ENCODE measurements at regions not wholly inside any gene's neighbourhood (a gene's known extent, or its start where the extent isn't known, plus 50 kb on each side); places are given as distances from the start of the nearest gene placed in this dataset.
"Not testable (repeated sequence)": the region's sequence is repeated elsewhere in the genome, so short reads cannot be mapped to it uniquely, and the experiment has no call there.

GRCh38 chr17:74133740-74134139 is 69.7 kb upstream of the RPL38 start:
- Mint-ChIP-seq H3K27ac (no peak overlapping the region), H3K9me3 (peaks cover 4% of the 10 kb centered on the region), H3K4me3 (no peak overlapping the region), H3K27me3 (ENCODE audit: low read depth) (peaks cover 10% of the 10 kb centered on the region), H3K36me3 (ENCODE audit: low read depth) (no peaks in the 10 kb centered on the region), H3K4me1 (ENCODE audit: low read depth) (no peaks in the 10 kb centered on the region)
- DNase-seq (ENCODE audit: low spot score): no peak

GRCh38 chr17:74134234-74134633 is 69.2 kb upstream of the RPL38 start:
- H3K9me3 Mint-ChIP-seq; H3K4me3 Mint-ChIP-seq; H3K4me1 Mint-ChIP-seq (ENCODE audit: low read depth); H3K36me3 Mint-ChIP-seq (ENCODE audit: low read depth); DNase-seq (ENCODE audit: low spot score); H3K27ac Mint-ChIP-seq; H3K27me3 Mint-ChIP-seq (ENCODE audit: low read depth): not testable (repeated sequence)

GRCh38 chr17:74134991-74135390 is 68.5 kb upstream of the RPL38 start:
- Mint-ChIP-seq H3K9me3 (peaks cover 8% of the 10 kb centered on the region), H3K27me3 (ENCODE audit: low read depth) (peaks cover 10% of the 10 kb centered on the region), H3K4me1 (ENCODE audit: low read depth) (no peaks in the 10 kb centered on the region), H3K36me3 (ENCODE audit: low read depth) (no peaks in the 10 kb centered on the region), H3K27ac (no peak overlapping the region), H3K4me3 (no peak overlapping the region)
- no peak for DNase-seq (ENCODE audit: low spot score)

GRCh38 chr17:74135391-74136167 is 67.9 kb upstream of the RPL38 start:
- H3K4me3 Mint-ChIP-seq: no peak overlapping the region
- no peaks in the 10 kb centered on the region for H3K4me1 Mint-ChIP-seq (ENCODE audit: low read depth)
- peaks cover 10% of the 10 kb centered on the region for H3K27me3 Mint-ChIP-seq (ENCODE audit: low read depth)
- H3K36me3 Mint-ChIP-seq (ENCODE audit: low read depth): no peaks in the 10 kb centered on the region
- H3K27ac Mint-ChIP-seq: no peak overlapping the region
- DNase-seq (ENCODE audit: low spot score): no peak
- H3K9me3 Mint-ChIP-seq: peaks cover 8% of the 10 kb centered on the region

- H3K27me3 Mint-ChIP-seq (ENCODE audit: low read depth): peaks cover 10% of the 10 kb centered on the region
- no peak for DNase-seq (ENCODE audit: low spot score)
- H3K4me3 Mint-ChIP-seq: no peak overlapping the region
These were observed 66.1 kb upstream of the RPL38 start for GRCh38 chr17:74137416-74137815.

GRCh38 chr17:74139120-74139519 is 64.4 kb upstream of the RPL38 start:
- no peak overlapping the region for H3K27ac Mint-ChIP-seq
- H3K27me3 Mint-ChIP-seq (ENCODE audit: low read depth): peaks cover 10% of the 10 kb centered on the region
- H3K9me3 Mint-ChIP-seq: peaks cover 36% of the 10 kb centered on the region
- no peaks in the 10 kb centered on the region for H3K36me3 Mint-ChIP-seq (ENCODE audit: low read depth)
- no peak overlapping the region for H3K4me3 Mint-ChIP-seq
- no peaks in the 10 kb centered on the region for H3K4me1 Mint-ChIP-seq (ENCODE audit: low read depth)
- DNase-seq (ENCODE audit: low spot score): no peak

More at GRCh38 chr17:74137416-74137815, 66.1 kb upstream of the RPL38 start:
- no peaks in the 10 kb centered on the region for H3K36me3 Mint-ChIP-seq (ENCODE audit: low read depth)
- H3K9me3 Mint-ChIP-seq: peaks cover 19% of the 10 kb centered on the region
- no peaks in the 10 kb centered on the region for H3K4me1 Mint-ChIP-seq (ENCODE audit: low read depth)
- H3K27ac Mint-ChIP-seq: no peak overlapping the region

- no peak for DNase-seq (ENCODE audit: low spot score)
- Mint-ChIP-seq H3K27me3 (ENCODE audit: low read depth) (peaks cover 10% of the 10 kb centered on the region), H3K4me3 (no peak overlapping the region), H3K4me1 (ENCODE audit: low read depth) (no peaks in the 10 kb centered on the region), H3K36me3 (ENCODE audit: low read depth) (no peaks in the 10 kb centered on the region), H3K9me3 (peaks cover 43% of the 10 kb centered on the region), H3K27ac (no peak overlapping the region)
These were observed 63.2 kb upstream of the RPL38 start for GRCh38 chr17:74140282-74140681.

GRCh38 chr17:74141612-74142011 is 61.9 kb upstream of the RPL38 start:
- H3K36me3 Mint-ChIP-seq (ENCODE audit: low read depth): no peaks in the 10 kb centered on the region
- H3K4me1 Mint-ChIP-seq (ENCODE audit: low read depth): no peaks in the 10 kb centered on the region
- H3K9me3 Mint-ChIP-seq: peaks cover 43% of the 10 kb centered on the region
- H3K27me3 Mint-ChIP-seq (ENCODE audit: low read depth): peaks cover 9% of the 10 kb centered on the region
- no peak for DNase-seq (ENCODE audit: low spot score)
- H3K27ac Mint-ChIP-seq: no peak overlapping the region
- no peak overlapping the region for H3K4me3 Mint-ChIP-seq

- H3K27ac Mint-ChIP-seq; H3K4me1 Mint-ChIP-seq (ENCODE audit: low read depth); DNase-seq (ENCODE audit: low spot score); H3K4me3 Mint-ChIP-seq; H3K27me3 Mint-ChIP-seq (ENCODE audit: low read depth); H3K36me3 Mint-ChIP-seq (ENCODE audit: low read depth): not testable (repeated sequence)
- H3K9me3 Mint-ChIP-seq: peaks cover 43% of the 10 kb centered on the region
These were observed 60.2 kb upstream of the RPL38 start for GRCh38 chr17:74143318-74143717.

GRCh38 chr17:74145756-74146155 is 57.7 kb upstream of the RPL38 start:
- no peak overlapping the region for H3K4me3 Mint-ChIP-seq
- H3K27ac Mint-ChIP-seq: no peak overlapping the region
- H3K4me1 Mint-ChIP-seq (ENCODE audit: low read depth): no peaks in the 10 kb centered on the region
- H3K9me3 Mint-ChIP-seq: peaks cover 35% of the 10 kb centered on the region
- no peak for DNase-seq (ENCODE audit: low spot score)
- H3K36me3 Mint-ChIP-seq (ENCODE audit: low read depth): no peaks in the 10 kb centered on the region
- peaks cover 3% of the 10 kb centered on the region for H3K27me3 Mint-ChIP-seq (ENCODE audit: low read depth)

- Mint-ChIP-seq H3K9me3 (peaks cover 35% of the 10 kb centered on the region), H3K27ac (no peak overlapping the region), H3K36me3 (ENCODE audit: low read depth) (no peaks in the 10 kb centered on the region), H3K27me3 (ENCODE audit: low read depth) (peaks cover 3% of the 10 kb centered on the region), H3K4me1 (ENCODE audit: low read depth) (no peaks in the 10 kb centered on the region), H3K4me3 (no peak overlapping the region)
- no peak for DNase-seq (ENCODE audit: low spot score)
These were observed 57.3 kb upstream of the RPL38 start for GRCh38 chr17:74146196-74146595.

GRCh38 chr17:74147056-74147835 is 56.2 kb upstream of the RPL38 start:
- DNase-seq (ENCODE audit: low spot score): no peak
- Mint-ChIP-seq H3K4me1 (ENCODE audit: low read depth) (no peaks in the 10 kb centered on the region), H3K4me3 (no peak overlapping the region), H3K27me3 (ENCODE audit: low read depth) (peaks cover 3% of the 10 kb centered on the region), H3K36me3 (ENCODE audit: low read depth) (no peaks in the 10 kb centered on the region), H3K27ac (no peak overlapping the region), H3K9me3 (peaks cover 26% of the 10 kb centered on the region)

- H3K4me1 Mint-ChIP-seq (ENCODE audit: low read depth): no peaks in the 10 kb centered on the region
- no peak overlapping the region for H3K4me3 Mint-ChIP-seq
- peaks cover 3% of the 10 kb centered on the region for H3K27me3 Mint-ChIP-seq (ENCODE audit: low read depth)
- no peaks in the 10 kb centered on the region for H3K36me3 Mint-ChIP-seq (ENCODE audit: low read depth)
- no peak for DNase-seq (ENCODE audit: low spot score)
- no peak overlapping the region for H3K27ac Mint-ChIP-seq
- peaks cover 19% of the 10 kb centered on the region for H3K9me3 Mint-ChIP-seq
These were observed 55.5 kb upstream of the RPL38 start for GRCh38 chr17:74147966-74148365.

- Mint-ChIP-seq H3K27me3 (ENCODE audit: low read depth) (peaks cover 3% of the 10 kb centered on the region), H3K4me1 (ENCODE audit: low read depth) (no peaks in the 10 kb centered on the region), H3K4me3 (no peak overlapping the region), H3K27ac (no peak overlapping the region), H3K36me3 (ENCODE audit: low read depth) (no peaks in the 10 kb centered on the region), H3K9me3 (peaks cover 14% of the 10 kb centered on the region)
- DNase-seq (ENCODE audit: low spot score): no peak
These were observed 55.0 kb upstream of the RPL38 start for GRCh38 chr17:74148446-74148845.
